Parathyroid adenoma (tissue), 2 donors: ENCODE measurements at regions not wholly inside any gene's neighbourhood (a gene's known extent, or its start where the extent isn't known, plus 50 kb on each side); places are given as distances from the start of the nearest gene placed in this dataset.
"Not testable (repeated sequence)": the region's sequence is repeated elsewhere in the genome, so short reads cannot be mapped to it uniquely, and the experiment has no call there.

Experiments used
- H2AFZ ChIP-seq: fragments of 300-600 bp; sonication (generic); one replicate; pipeline ENCODE4 v1.7.0; 2017; ENCODE audit warnings: antibody characterized with exemption, mild to moderate bottlenecking
- H3K27ac ChIP-seq: fragments of 300-600 bp; sonication (generic); one replicate; pipeline ENCODE4 v1.7.0; 2017
- H3K27me3 ChIP-seq: fragments of 300-600 bp; sonication (generic); one replicate; pipeline ENCODE4 v1.7.0; 2017; ENCODE audit warnings: low read length; ENCODE audit not compliant: control insufficient read depth, insufficient read depth
- H3K36me3 ChIP-seq: fragments of 300-600 bp; sonication (generic); one replicate; pipeline ENCODE4 v1.7.0; 2017; ENCODE audit warnings: low read length; ENCODE audit not compliant: control insufficient read depth, insufficient read depth
- H3K4me1 ChIP-seq: fragments of 300-600 bp; sonication (generic); one replicate; pipeline ENCODE4 v1.7.0; 2017; ENCODE audit warnings: control low read depth
- H3K4me2 ChIP-seq: fragments of 300-600 bp; sonication (generic); one replicate; pipeline ENCODE4 v1.7.0; 2017; ENCODE audit warnings: low read length
- H3K4me3 ChIP-seq: fragments of 300-600 bp; sonication (generic); one replicate; pipeline ENCODE4 v1.7.0; 2017; ENCODE audit warnings: low read depth, low read length
- H3K79me2 ChIP-seq: fragments of 300-600 bp; sonication (generic); one replicate; pipeline ENCODE4 v1.7.0; 2017; ENCODE audit warnings: control low read depth
- H3K9ac ChIP-seq: fragments of 300-600 bp; sonication (generic); one replicate; pipeline ENCODE4 v1.7.0; 2017; ENCODE audit warnings: mild to moderate bottlenecking
- H3K9me3 ChIP-seq: fragments of 300-600 bp; sonication (generic); one replicate; pipeline ENCODE4 v1.7.0; 2017; ENCODE audit warnings: low read length; ENCODE audit not compliant: control insufficient read depth
- TF ChIP-seq, protein P1 (sequence below): fragments of 300-600 bp; sonication (generic); IDR thresholded peaks from one replicate; pipeline ENCODE4 v1.7.0; 2017; ENCODE audit warnings: antibody characterized with exemption, mild to moderate bottlenecking
- donor health status: primary hyperparathyroidism.

DNA sequence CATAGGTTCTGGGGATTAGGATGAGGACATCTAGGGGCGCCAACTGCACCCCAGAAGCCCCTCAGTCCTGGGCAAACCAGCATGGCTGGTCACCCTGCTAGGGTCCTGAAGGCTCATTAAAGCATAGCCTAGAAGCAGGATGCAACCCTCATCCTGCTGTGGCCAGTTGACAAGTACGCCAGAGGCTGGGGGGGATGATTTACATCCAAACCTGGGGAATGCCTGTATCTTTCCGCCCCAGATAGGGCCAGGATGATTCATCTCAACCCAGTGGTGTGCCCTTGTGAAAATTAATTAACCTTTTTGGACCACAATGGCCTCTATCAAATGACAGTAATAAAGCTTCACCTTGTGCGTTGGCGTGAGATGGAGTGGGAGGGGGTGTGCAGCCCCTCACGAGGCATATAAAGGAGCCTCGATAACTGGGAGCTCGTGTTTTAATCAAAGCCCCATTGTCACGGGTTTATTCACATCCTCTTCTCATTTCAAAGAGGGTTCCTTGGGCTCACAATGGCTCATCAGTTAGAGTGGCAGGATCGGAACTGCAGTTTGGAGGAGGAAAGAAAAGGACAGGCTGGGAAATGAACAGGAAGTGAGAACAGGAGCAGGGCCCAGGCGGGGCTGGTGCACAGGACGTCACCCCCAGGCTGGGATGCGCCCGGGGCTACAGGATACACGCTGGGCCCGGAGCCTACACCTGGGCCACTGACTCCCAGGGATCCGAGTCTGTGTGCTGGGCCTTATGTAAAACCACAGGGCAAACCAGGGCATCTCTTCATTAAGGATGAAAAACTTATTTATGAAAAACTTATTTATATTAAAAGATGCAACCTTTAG lies 121.8 kb upstream of the PHACTR3 start:
- H3K79me2 ChIP-seq = no peaks in the 10 kb centered on the region
- H3K9me3 ChIP-seq = no peaks in the 10 kb centered on the region
- no peaks in the 10 kb centered on the region for H3K36me3 ChIP-seq
- no peak overlapping the region for H3K9ac ChIP-seq
- no peak overlapping the region for H3K27ac ChIP-seq
- no peak overlapping the region for H2AFZ ChIP-seq
- TF ChIP-seq, protein P1, sequence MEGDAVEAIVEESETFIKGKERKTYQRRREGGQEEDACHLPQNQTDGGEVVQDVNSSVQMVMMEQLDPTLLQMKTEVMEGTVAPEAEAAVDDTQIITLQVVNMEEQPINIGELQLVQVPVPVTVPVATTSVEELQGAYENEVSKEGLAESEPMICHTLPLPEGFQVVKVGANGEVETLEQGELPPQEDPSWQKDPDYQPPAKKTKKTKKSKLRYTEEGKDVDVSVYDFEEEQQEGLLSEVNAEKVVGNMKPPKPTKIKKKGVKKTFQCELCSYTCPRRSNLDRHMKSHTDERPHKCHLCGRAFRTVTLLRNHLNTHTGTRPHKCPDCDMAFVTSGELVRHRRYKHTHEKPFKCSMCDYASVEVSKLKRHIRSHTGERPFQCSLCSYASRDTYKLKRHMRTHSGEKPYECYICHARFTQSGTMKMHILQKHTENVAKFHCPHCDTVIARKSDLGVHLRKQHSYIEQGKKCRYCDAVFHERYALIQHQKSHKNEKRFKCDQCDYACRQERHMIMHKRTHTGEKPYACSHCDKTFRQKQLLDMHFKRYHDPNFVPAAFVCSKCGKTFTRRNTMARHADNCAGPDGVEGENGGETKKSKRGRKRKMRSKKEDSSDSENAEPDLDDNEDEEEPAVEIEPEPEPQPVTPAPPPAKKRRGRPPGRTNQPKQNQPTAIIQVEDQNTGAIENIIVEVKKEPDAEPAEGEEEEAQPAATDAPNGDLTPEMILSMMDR = no peak
- H3K4me1 ChIP-seq = no peaks in the 10 kb centered on the region
- H3K27me3 ChIP-seq = no peaks in the 10 kb centered on the region
- H3K4me3 ChIP-seq = no peak overlapping the region
- no peak overlapping the region for H3K4me2 ChIP-seq

DNA sequence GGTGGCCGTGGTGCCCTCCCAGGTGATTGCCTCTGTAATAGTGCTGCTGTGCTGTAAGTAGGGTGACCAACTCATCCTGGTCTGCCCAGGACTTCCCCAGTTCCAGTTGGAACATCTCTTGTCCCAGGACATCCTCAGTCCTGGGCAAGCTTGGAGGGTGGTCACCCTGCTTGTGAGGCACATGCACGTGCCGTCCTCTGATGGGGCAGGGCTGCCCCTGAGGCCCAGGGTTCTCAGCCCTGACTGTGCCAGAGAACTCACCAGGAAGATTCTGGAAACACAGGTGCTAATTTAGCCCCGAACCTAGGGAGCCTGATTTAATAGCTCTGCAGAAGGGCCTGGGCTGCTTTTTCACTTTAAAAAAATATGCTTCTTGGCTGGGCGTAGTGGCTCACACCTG lies 120.9 kb upstream of the PHACTR3 start:
- Histone ChIP-seq H3K4me3 (no peak overlapping the region), H3K9ac (no peak overlapping the region), H3K79me2 (no peaks in the 10 kb centered on the region), H3K36me3 (no peaks in the 10 kb centered on the region), H3K27ac (no peak overlapping the region), H3K9me3 (no peaks in the 10 kb centered on the region), H3K27me3 (no peaks in the 10 kb centered on the region), H3K4me1 (no peaks in the 10 kb centered on the region), H3K4me2 (no peak overlapping the region), H2AFZ (no peak overlapping the region)
- TF ChIP-seq, protein P1 = no peak

DNA sequence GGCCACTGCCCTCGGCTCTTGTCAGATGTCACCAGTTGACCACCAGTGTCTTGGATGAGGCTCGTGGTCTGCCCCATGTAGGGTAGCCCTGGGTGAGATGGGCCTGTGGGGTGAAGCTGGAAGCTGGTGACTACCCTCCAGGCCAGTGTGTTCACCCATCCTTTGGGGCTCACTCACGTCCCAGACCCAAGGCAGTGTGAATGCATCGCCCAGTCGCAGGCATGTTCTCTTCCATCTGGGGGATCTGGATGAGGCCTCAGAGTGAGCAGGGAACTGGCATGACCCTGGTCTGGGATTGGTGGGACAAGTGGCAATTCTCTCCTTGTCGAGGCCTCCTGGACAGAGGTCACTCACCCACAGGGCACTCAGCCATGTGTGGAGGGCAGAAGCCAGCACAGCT lies 120.1 kb upstream of the PHACTR3 start:
- Histone ChIP-seq H3K9ac (no peak overlapping the region), H3K4me3 (no peak overlapping the region), H3K36me3 (no peaks in the 10 kb centered on the region), H3K27ac (no peak overlapping the region), H3K4me2 (no peak overlapping the region), H3K27me3 (no peaks in the 10 kb centered on the region), H3K9me3 (no peaks in the 10 kb centered on the region), H3K4me1 (no peaks in the 10 kb centered on the region), H2AFZ (no peak overlapping the region), H3K79me2 (no peaks in the 10 kb centered on the region)
- TF ChIP-seq, protein P1 = no peak

DNA sequence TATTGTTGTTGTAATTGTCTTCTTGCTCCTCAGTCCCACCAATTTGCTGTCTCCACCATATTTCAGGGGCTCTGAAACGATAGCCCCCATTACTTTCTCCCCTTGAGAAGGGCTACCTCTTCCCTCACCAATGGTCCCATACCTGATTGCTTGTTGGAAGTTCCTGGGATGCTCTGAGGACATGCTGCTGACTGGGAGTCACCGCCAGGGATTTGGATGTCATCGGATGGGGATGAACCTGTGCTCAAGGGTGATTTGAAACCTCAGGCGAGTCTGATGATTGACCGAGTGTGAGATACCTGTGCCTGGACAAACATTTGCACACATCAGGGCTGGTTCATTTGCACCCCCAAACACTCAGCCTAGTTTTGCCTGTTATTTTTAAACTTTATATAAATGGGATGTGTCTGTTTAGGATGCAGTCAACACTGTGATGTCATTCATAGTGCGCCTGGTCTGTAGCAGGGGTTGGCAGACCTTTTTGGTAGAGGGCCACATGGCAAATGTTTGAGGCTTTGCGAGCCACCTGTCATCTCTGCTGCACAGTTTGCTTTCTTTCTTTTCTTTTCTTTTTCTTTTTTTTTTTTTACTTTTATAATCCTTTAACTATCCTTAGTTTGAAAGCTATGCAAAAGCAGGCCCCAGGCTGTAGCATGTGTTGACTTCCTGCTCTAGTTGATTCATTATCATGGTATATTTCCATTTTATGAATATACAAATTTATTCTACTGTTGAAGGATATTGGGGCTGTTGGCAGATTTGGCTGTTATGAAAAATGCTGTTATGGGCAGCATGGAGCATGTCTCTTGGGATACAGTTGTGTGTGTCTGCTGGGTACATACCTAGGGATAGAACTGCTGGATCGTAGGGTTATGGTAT lies 118.5 kb upstream of the PHACTR3 start:
- TF ChIP-seq, protein P1 = no peak
- Histone ChIP-seq H3K9ac (no peak overlapping the region), H3K79me2 (no peaks in the 10 kb centered on the region), H3K27ac (no peak overlapping the region), H3K27me3 (no peaks in the 10 kb centered on the region), H3K36me3 (no peaks in the 10 kb centered on the region), H3K4me1 (no peaks in the 10 kb centered on the region), H3K9me3 (no peaks in the 10 kb centered on the region), H3K4me2 (no peak overlapping the region), H3K4me3 (no peak overlapping the region), H2AFZ (no peak overlapping the region)

DNA sequence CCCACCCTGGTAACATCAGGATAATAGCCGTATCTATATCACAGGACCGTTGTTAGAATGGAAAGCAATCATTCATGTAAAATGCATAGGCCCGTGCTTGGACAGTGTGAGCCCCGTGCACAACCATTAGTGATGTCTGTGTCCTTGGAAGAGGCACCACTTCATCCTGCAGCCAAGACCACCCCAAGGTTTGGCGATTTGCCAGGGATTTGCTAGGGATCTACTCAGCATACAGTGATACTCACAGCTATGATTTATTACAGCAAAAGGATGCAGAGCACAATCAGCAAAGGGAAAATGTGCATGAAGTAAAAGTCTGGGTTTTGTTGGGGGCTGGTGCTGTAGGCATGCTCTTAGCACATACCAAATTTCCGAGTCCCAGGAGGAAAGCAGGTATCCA lies 115.9 kb upstream of the PHACTR3 start:
- not testable (repeated sequence) for H3K27me3 ChIP-seq, H3K36me3 ChIP-seq, H3K9me3 ChIP-seq, H3K4me3 ChIP-seq, H3K4me2 ChIP-seq, H3K27ac ChIP-seq, H3K79me2 ChIP-seq, H2AFZ ChIP-seq, H3K9ac ChIP-seq, H3K4me1 ChIP-seq

DNA sequence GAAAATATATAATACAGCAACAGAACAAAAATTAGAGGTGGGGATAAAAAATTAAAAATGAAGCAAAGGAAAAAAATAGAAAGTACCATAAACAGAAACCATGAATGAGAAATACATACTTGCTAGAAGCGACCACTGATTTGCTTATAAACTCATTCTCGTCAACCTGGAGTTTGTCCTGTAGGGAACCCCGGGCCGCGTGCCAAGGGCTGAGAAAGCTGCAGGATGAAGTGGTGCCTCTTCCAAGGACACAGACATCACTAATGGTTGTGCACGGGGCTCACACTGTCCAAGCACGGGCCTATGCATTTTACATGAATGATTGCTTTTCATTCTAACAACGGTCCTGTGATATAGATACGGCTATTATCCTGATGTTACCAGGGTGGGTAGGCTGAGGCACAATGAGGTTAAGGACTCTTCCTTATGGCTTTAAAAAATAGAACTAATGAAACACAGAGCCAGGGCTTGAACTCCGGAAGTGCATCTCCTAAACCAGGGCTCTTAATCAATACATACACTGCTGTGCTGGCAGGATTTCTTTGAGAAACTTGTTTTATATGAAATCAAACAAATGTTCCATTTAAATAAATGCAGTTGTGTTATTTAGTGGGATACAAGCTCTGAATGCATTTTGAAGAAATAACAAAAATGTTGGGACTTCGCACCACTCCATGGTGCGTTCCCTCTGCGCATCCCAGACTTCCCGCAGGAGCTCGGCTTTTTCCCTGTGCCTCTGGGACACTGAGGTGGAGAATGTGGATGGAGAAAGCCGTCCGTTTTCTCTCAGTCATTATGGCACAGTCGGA lies 113.9 kb upstream of the PHACTR3 start:
- H2AFZ ChIP-seq, H3K27me3 ChIP-seq, H3K4me1 ChIP-seq, H3K79me2 ChIP-seq, H3K9me3 ChIP-seq, H3K4me2 ChIP-seq, H3K9ac ChIP-seq, H3K4me3 ChIP-seq, H3K36me3 ChIP-seq, H3K27ac ChIP-seq: not testable (repeated sequence)
